Aorta (tissue), 5 donors: ENCODE measurements at regions not wholly inside any gene's neighbourhood (a gene's known extent, or its start where the extent isn't known, plus 50 kb on each side); places are given as distances from the start of the nearest gene placed in this dataset.

Source experiments
- ATAC-seq: fragments of 200-7000 bp; cut with Tn5 transposase; one replicate; pipeline ENCODE4 v1.9.1; 2022; ENCODE audit warnings: moderate library complexity; ENCODE audit not compliant: low FRiP score
- DNase-seq, 2 donors: peaks; one replicate each; pipeline ENCODE4 v3.0.0-alpha.2; 2020
- H3K27ac ChIP-seq, 2 donors: one replicate each; pipeline ENCODE4 v1.5.1; 2013; ENCODE audit warnings: low read length in 2 of 2, mild to moderate bottlenecking in 2 of 2, moderate library complexity in 2 of 2, control low read depth in 1 of 2, inconsistent platforms in 1 of 2, low read depth in 1 of 2
- H3K27me3 ChIP-seq, 2 donors: one replicate each; pipeline ENCODE4 v1.6.1; 2013; ENCODE audit warnings: control low read depth in 1 of 2, low read length in 1 of 2, mild to moderate bottlenecking in 1 of 2, moderate library complexity in 1 of 2; ENCODE audit not compliant: insufficient read depth in 2 of 2, control insufficient read depth in 1 of 2
- H3K36me3 ChIP-seq, 2 donors: one replicate each; pipeline ENCODE4 v1.6.1; 2013; ENCODE audit warnings: control low read depth in 1 of 2, low read length in 1 of 2, mild to moderate bottlenecking in 1 of 2; ENCODE audit not compliant: insufficient read depth in 2 of 2, control insufficient read depth in 1 of 2
- H3K4me1 ChIP-seq, 2 donors: one replicate each; pipeline ENCODE4 v1.6.1; 2013; ENCODE audit warnings: low read length in 2 of 2, control low read depth in 1 of 2, mild to moderate bottlenecking in 1 of 2, moderate library complexity in 1 of 2; ENCODE audit not compliant: insufficient read depth in 2 of 2, control insufficient read depth in 1 of 2
- H3K4me3 ChIP-seq, 2 donors: one replicate each; pipeline ENCODE4 v1.5.1; 2013; ENCODE audit warnings: low read length in 2 of 2, control low read depth in 1 of 2, mild to moderate bottlenecking in 1 of 2
- H3K9me3 ChIP-seq: one replicate; pipeline ENCODE4 v1.6.1; 2013; ENCODE audit warnings: mild to moderate bottlenecking, low read length; ENCODE audit not compliant: control insufficient read depth
- WGBS, 2 donors: extraction: QIAGEN DNeasy Blood & Tissue Kit; methylation state at CpG; one replicate each; pipeline ENCODE4 v1.1.7; 2013; 5-methylcytosine and 5-hydroxymethylcytosine counted together
- intact Hi-C, 2 donors: fragments of 100-400 bp; cut with DNase I; formaldehyde crosslinking; loops; one replicate each; pipeline versions ENCODE4 v1.14.2 to v1.15.0; 2022
- donor health status: healthy with polysubstance abuse.
- donor health status: Bipolar disorder and iron deficiency.
- donor health status: DM: no; HTN: no; CAD: no.
- donor health status: DM: no; HTN: no; CAD: no.
- donor health status: DM: yes; HTN: yes; CAD: no.

DNA sequence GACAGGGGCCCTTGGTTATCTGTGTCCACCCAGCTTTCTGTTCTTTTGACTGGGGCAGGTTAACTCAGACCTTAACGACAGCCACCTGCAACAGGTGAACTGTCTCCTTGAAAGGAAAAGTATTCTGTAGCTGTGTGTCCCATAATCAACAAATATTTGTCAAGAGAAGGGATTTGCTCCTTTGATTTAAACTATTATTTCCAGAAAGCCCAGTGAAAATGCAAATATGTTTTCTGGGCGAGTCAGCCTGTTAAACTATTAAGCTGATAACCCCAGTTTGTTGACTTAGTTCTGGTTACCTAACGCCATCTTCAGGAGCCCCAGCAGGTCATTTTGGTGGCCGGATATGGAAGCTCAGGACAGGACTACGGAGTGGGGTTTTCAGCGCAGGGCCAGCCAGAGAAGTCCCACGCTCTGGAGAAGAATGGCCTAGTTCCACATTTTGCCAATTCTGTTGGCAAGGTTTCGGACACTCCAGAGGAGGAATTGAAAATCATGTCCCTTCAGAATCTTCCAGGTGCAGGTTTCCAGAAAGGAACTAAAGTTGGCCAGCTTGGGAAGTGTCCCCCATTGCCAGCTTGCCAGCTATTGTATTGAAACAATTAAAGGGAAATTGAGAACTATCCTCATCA is 54.5 kb downstream of the ADRA2A start:
- intact Hi-C loops, result no loop called here
- H3K27ac ChIP-seq, result no peak overlapping the region
- WGBS, 2 donors, result 74 to 77% methylated on average over 8 of the region's 8 CpGs
- ATAC-seq (no peak), DNase-seq (no peak)
- peaks cover 0 to 1% of the 10 kb centered on the region in 2 donors for H3K27me3 ChIP-seq
- H3K4me1 ChIP-seq, result no peaks in the 10 kb centered on the region
- H3K36me3 ChIP-seq, result no peaks in the 10 kb centered on the region
- peaks cover 2% of the 10 kb centered on the region for H3K9me3 ChIP-seq
- no peak overlapping the region for H3K4me3 ChIP-seq

DNA sequence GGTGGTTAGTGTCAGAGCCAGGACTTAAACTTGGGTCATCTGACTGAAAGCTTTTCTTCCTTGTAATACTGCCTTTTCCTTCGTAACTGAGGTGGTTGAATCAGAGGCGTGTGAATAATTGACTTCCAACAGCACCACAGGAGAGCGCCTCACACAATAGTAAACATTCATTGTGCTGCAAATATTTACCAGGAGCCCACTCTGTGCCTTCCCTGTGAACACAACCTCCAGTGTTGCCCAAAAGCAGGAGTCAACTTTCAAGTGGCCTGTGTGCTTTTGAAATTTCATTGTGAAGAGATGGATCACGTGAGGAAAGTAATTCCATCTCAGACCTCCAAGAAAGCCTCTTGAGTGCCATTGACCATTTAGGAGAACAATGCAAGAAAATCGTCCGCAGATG is 60.2 kb downstream of the ADRA2A start:
- intact Hi-C loops, result no loop called here
- 28 to 31% methylated on average over 6 of the region's 6 CpGs for WGBS, 2 donors

GRCh38 chr10:111137587-111137986 is 60.8 kb downstream of the ADRA2A start:
- WGBS, 2 donors, result 44 to 51% methylated on average over 4 of the region's 4 CpGs
- Histone ChIP-seq H3K36me3 (no peaks in the 10 kb centered on the region), H3K27ac (no peak overlapping the region), H3K4me1 (no peaks in the 10 kb centered on the region), H3K9me3 (no peaks in the 10 kb centered on the region), H3K4me3 (no peak overlapping the region), H3K27me3 (no peaks in the 10 kb centered on the region)
- intact Hi-C loops, result no loop called here
- ATAC-seq, result no peak
- DNase-seq, result no peak

More for the DNA sequence above, 60.2 kb downstream of the ADRA2A start:
- Histone ChIP-seq H3K4me1 (no peaks in the 10 kb centered on the region), H3K27ac (no peak overlapping the region), H3K27me3 (no peaks in the 10 kb centered on the region), H3K4me3 (no peak overlapping the region), H3K36me3 (no peaks in the 10 kb centered on the region), H3K9me3 (no peaks in the 10 kb centered on the region)
- no peak for ATAC-seq
- DNase-seq, result no peak

- intact Hi-C loops, result no loop called here
- no peaks in the 10 kb centered on the region for H3K36me3 ChIP-seq
Observed at GRCh38 chr10:111138544-111138943, 61.7 kb downstream of the ADRA2A start.

GRCh38 chr10:111139567-111139966 is 62.7 kb downstream of the ADRA2A start:
- no peaks in the 10 kb centered on the region for H3K27me3 ChIP-seq
- 61 to 66% methylated on average over 14 of the region's 14 CpGs for WGBS, 2 donors
- intact Hi-C loops, result no loop called here
- DNase-seq (no peak), ATAC-seq (no peak)
- H3K27ac ChIP-seq, result no peak overlapping the region
- H3K4me3 ChIP-seq, result no peak overlapping the region
- H3K4me1 ChIP-seq, result no peaks in the 10 kb centered on the region
- no peaks in the 10 kb centered on the region for H3K36me3 ChIP-seq
- no peaks in the 10 kb centered on the region for H3K9me3 ChIP-seq

More at GRCh38 chr10:111138544-111138943, 61.7 kb downstream of the ADRA2A start:
- Histone ChIP-seq H3K27ac (no peak overlapping the region), H3K27me3 (no peaks in the 10 kb centered on the region), H3K4me1 (no peaks in the 10 kb centered on the region), H3K4me3 (no peak overlapping the region), H3K9me3 (no peaks in the 10 kb centered on the region)
- ATAC-seq, result no peak
- WGBS, 2 donors, result 90 to 93% methylated on average over 7 of the region's 7 CpGs
- DNase-seq, result no peak

DNA sequence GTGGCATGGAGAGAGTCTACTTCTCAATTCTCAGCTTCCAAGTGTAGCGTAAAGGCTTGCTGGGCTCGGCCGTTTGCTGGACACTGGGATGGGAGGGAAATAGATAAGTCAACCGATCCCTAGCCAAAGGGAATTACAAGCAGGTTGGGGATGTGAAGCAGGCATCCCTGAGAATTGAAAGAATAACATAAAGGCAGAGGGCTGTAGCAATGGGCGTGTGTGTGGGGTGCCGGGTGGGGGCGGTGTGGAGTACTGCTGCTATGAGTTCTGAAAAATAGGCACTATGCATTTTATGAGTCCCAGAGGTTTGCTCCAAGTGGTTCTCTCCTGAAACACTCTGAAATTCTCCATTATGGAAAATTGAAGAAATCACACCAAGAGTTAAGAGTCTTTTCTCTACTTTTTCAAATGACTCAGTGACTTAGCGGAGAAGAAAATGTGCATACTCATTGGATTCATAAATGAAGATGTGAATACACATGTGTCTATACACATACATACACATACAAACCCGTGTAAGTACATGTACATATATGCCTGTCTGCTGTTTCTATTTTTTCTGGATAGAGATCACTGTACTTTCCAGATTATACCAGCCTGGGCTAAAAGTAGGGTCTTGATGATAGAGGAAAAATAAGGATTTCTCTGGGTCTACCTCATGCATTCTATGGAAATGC is 65.4 kb downstream of the ADRA2A start:
- WGBS, 2 donors, result 68 to 71% methylated on average over 9 of the region's 9 CpGs
- intact Hi-C loops, result no loop called here

DNA sequence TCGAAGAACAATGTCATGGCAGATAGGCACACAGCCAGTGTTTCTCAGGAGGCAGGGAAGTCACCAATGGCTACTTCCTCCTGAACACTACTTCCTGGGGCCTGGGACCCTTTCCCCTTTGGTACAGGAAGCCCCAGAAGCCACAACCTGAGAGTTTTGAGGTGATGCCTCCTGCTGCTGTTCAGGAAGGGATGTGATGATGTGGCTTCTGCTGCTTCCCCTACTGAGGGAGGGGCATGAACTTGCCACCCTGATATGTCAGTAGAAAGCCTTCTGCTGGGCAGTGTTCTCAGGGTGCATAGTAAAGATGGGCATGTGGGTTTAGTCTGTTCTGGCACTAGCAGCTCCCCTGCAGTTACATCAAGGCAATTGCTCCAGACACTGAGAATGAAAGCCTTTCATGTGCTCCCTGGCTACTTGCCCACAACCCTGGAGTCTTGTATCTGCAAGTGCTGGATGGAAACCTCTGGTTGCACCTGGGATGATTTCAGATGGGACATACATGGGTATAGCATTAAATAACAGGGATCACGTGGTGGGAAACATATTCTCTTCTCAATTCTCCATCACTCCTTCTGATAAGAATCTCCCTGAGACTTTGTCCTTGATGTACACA is 69.3 kb downstream of the ADRA2A start:
- ATAC-seq, result no peak
- H3K27me3 ChIP-seq, result no peaks in the 10 kb centered on the region
- DNase-seq, result no peak
- WGBS, 2 donors, result 60 to 68% methylated on average over 2 of the region's 2 CpGs
- H3K27ac ChIP-seq, result no peak overlapping the region
- intact Hi-C loops, result no loop called here
- no peak overlapping the region for H3K4me3 ChIP-seq
- H3K9me3 ChIP-seq, result peaks cover 2% of the 10 kb centered on the region
- no peaks in the 10 kb centered on the region for H3K4me1 ChIP-seq
- no peaks in the 10 kb centered on the region for H3K36me3 ChIP-seq

More for the DNA sequence above, 65.4 kb downstream of the ADRA2A start:
- DNase-seq, result no peak
- Histone ChIP-seq H3K4me3 (no peak overlapping the region), H3K9me3 (peaks cover 2% of the 10 kb centered on the region), H3K36me3 (no peaks in the 10 kb centered on the region), H3K27me3 (no peaks in the 10 kb centered on the region), H3K27ac (no peak overlapping the region), H3K4me1 (no peaks in the 10 kb centered on the region)
- no peak for ATAC-seq

- H3K9me3 ChIP-seq, result peaks cover 2% of the 10 kb centered on the region
- H3K36me3 ChIP-seq, result no peaks in the 10 kb centered on the region
- intact Hi-C loops, result no loop called here
- no peak overlapping the region for H3K4me3 ChIP-seq
- WGBS, 2 donors, result 36 to 40% methylated on average over 6 of the region's 6 CpGs
- no peak for ATAC-seq
- no peaks in the 10 kb centered on the region for H3K4me1 ChIP-seq
- no peak overlapping the region for H3K27ac ChIP-seq
- DNase-seq, result no peak
- H3K27me3 ChIP-seq, result no peaks in the 10 kb centered on the region
Observed at GRCh38 chr10:111148025-111148424, 71.2 kb downstream of the ADRA2A start.

- H3K27me3 ChIP-seq, result no peaks in the 10 kb centered on the region
- 83 to 91% methylated on average over 7 of the region's 7 CpGs for WGBS, 2 donors
- H3K4me1 ChIP-seq, result no peaks in the 10 kb centered on the region
- no peak overlapping the region for H3K27ac ChIP-seq
- intact Hi-C loops, result no loop called here
- H3K9me3 ChIP-seq, result peaks cover 2% of the 10 kb centered on the region
- no peaks in the 10 kb centered on the region for H3K36me3 ChIP-seq
- DNase-seq (no peak), ATAC-seq (no peak)
- no peak overlapping the region for H3K4me3 ChIP-seq
Observed at GRCh38 chr10:111148440-111148839, 71.6 kb downstream of the ADRA2A start.
